ENCODE measurements at regions not wholly inside any gene's neighbourhood (a gene's known extent, or its start where the extent isn't known, plus 50 kb on each side); places are given as distances from the start of the nearest gene placed in this dataset.

DNA sequence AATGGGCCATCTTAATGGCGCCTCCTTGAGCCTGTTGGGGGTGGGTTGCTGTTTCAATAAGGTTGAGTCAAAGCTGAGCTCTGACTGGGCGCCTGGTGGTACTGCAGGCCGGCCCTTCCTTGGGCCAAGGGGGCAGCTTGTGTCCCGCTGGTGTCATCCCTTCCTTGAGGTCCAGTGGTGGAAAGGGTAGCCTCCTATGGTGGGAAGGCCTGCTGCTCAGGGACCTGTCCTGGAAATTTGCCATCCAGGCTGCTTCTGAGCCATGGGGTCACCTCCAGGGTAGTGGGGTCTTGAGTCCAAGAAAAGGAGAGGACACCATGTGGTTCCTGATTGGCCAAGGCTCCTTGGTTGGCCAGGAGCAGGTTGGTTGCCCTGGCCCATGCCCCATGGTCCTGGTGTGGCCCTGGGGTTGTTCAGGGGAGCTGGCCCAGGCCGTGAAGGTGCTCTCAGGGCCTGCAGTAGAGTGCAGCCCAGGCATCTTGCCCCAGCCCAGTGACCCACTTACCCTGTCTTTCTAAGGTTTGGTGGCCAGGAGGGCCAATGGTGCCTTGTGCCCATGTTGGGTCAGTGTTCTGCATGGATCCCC, 188.7 kb downstream of the UBE3A start:
- Histone ChIP-seq H3K27ac (replicated peaks; ENCODE audit: low read length) (no peak overlapping the region), H2AFZ (ENCODE audit: low read length) (no peak overlapping the region), H3K18ac (ENCODE audit: low read length) (no peak overlapping the region), H3K4me1 (ENCODE audit: control insufficient read depth in 2 of 2, insufficient read depth in 1 of 2, low read depth in 1 of 2, low read length in 2 of 2) (no peaks in the 10 kb centered on the region), H3K9ac (ENCODE audit: low read depth, low read length, poor library complexity) (no peak overlapping the region), H2BK15ac (ENCODE audit: low read length) (no peak overlapping the region), H3K4me3 (ENCODE audit: low read length in 2 of 2) (no peak overlapping the region), H4K8ac (ENCODE audit: low read depth, low read length) (no peak overlapping the region), H3K36me3 (replicated peaks in 1 of 2; ENCODE audit: control insufficient read depth in 2 of 2, insufficient read depth in 2 of 2, low read length in 2 of 2) (no peaks in the 10 kb centered on the region), H3K4me2 (ENCODE audit: insufficient read depth, low read length, poor library complexity, severe bottlenecking) (no peak overlapping the region), H3K27me3 (ENCODE audit: control insufficient read depth in 3 of 3, insufficient read depth in 3 of 3, low read depth in 1 of 3, low read length in 3 of 3) (no peaks in the 10 kb centered on the region), H3K14ac (ENCODE audit: low read length) (no peak overlapping the region), H3K9me3 (replicated peaks in 1 of 2; ENCODE audit: control insufficient read depth in 2 of 2, insufficient read depth in 1 of 2, low read depth in 1 of 2, low read length in 2 of 2) (peaks cover 4 to 21% of the 10 kb centered on the region in 2 donors), H2BK120ac (ENCODE audit: low read depth, low read length) (no peak overlapping the region), H4K91ac (ENCODE audit: low read depth, low read length, poor library complexity) (no peak overlapping the region), H3K4ac (ENCODE audit: low read length) (no peak overlapping the region), H2BK5ac (ENCODE audit: low read length) (no peak overlapping the region), H3K79me1 (ENCODE audit: low read depth, low read length) (peaks cover 2% of the 10 kb centered on the region), H2AK5ac (ENCODE audit: low read depth, low read length) (no peak overlapping the region), H2BK12ac (ENCODE audit: low read length) (no peak overlapping the region), H3K23ac (ENCODE audit: low read depth, low read length, poor library complexity) (peak overlapping the region; percentile 35)
- WGBS, 2 donors (ENCODE audit: extremely low coverage in 2 of 2, insufficient read length in 2 of 2, insufficient replicate concordance in 1 of 2) = no CpG with 5 or more reads among the region's 5 CpGs
- DNase-seq (ENCODE audit: low spot score) = no peak

GRCh38 chr15:25250906-25251622, 187.8 kb downstream of the UBE3A start:
- Histone ChIP-seq H3K4ac (ENCODE audit: low read length) (no peak overlapping the region), H2BK5ac (ENCODE audit: low read length) (no peak overlapping the region), H3K4me3 (ENCODE audit: low read length in 2 of 2) (no peak overlapping the region), H3K79me1 (ENCODE audit: low read depth, low read length) (peaks cover 2% of the 10 kb centered on the region), H2AK5ac (ENCODE audit: low read depth, low read length) (no peak overlapping the region), H2BK15ac (ENCODE audit: low read length) (no peak overlapping the region), H3K9me3 (replicated peaks in 1 of 2; ENCODE audit: control insufficient read depth in 2 of 2, insufficient read depth in 1 of 2, low read depth in 1 of 2, low read length in 2 of 2) (peaks cover 3 to 22% of the 10 kb centered on the region in 2 donors), H2BK120ac (ENCODE audit: low read depth, low read length) (no peak overlapping the region), H2AFZ (ENCODE audit: low read length) (no peak overlapping the region), H3K36me3 (replicated peaks in 1 of 2; ENCODE audit: control insufficient read depth in 2 of 2, insufficient read depth in 2 of 2, low read length in 2 of 2) (no peaks in the 10 kb centered on the region), H3K27ac (replicated peaks; ENCODE audit: low read length) (no peak overlapping the region), H3K27me3 (ENCODE audit: control insufficient read depth in 3 of 3, insufficient read depth in 3 of 3, low read depth in 1 of 3, low read length in 3 of 3) (no peaks in the 10 kb centered on the region), H2BK12ac (ENCODE audit: low read length) (no peak overlapping the region), H3K14ac (ENCODE audit: low read length) (no peak overlapping the region), H3K9ac (ENCODE audit: low read depth, low read length, poor library complexity) (no peak overlapping the region), H3K4me2 (ENCODE audit: insufficient read depth, low read length, poor library complexity, severe bottlenecking) (no peak overlapping the region), H3K23ac (ENCODE audit: low read depth, low read length, poor library complexity) (no peak overlapping the region), H3K18ac (ENCODE audit: low read length) (no peak overlapping the region), H4K8ac (ENCODE audit: low read depth, low read length) (no peak overlapping the region), H3K4me1 (ENCODE audit: control insufficient read depth in 2 of 2, insufficient read depth in 1 of 2, low read depth in 1 of 2, low read length in 2 of 2) (no peaks in the 10 kb centered on the region), H4K91ac (ENCODE audit: low read depth, low read length, poor library complexity) (no peak overlapping the region)
- WGBS, 2 donors (ENCODE audit: extremely low coverage in 2 of 2, insufficient read length in 2 of 2, insufficient replicate concordance in 1 of 2) = no CpG with 5 or more reads among the region's 14 CpGs
- DNase-seq (ENCODE audit: low spot score) = no peak

DNA sequence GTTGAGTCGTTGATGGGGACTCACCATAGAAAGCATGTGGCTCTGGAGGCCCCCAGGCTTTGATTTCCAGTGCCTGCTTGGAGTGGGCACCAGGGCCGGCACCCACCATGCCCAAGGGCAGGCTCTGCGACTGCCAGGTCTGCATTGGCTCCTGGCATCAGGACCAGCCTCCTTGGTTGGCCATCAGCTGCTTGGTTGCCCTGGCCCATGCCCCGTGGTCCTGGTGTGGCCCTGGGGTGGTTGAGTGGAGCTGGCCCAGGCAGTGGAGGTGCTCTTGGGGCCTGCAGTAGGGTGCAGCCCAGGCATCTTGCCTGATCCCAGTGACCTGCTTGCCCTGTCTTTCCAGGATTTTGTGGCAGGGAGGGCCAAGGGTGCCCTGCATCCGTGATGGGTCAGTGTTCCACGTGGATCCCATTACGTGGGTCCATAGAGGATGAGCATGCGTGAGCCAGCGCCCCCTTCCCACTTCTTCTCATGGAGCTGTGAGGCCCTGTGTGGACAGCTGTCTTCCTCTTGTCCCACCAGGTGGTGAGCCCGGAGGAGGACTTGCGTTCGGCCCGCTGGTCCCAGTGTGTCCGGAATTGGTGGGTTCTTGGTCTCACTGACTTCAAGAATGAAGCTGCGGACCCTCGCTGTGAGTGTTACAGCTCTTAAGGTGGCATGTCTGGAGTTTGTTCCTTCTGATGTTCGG, 187.0 kb downstream of the UBE3A start:
- no peak overlapping the region for H3K18ac ChIP-seq (ENCODE audit: low read length)
- H2AFZ ChIP-seq (ENCODE audit: low read length) = no peak overlapping the region
- WGBS, 2 donors (ENCODE audit: extremely low coverage in 2 of 2, insufficient read length in 2 of 2, insufficient replicate concordance in 1 of 2) = no CpG with 5 or more reads among the region's 17 CpGs
- H3K4me3 ChIP-seq (ENCODE audit: low read length in 2 of 2) = no peak overlapping the region
- no peak overlapping the region for H3K27ac ChIP-seq (replicated peaks; ENCODE audit: low read length)
- no peak overlapping the region for H2BK15ac ChIP-seq (ENCODE audit: low read length)
- H3K36me3 ChIP-seq (replicated peaks in 1 of 2; ENCODE audit: control insufficient read depth in 2 of 2, insufficient read depth in 2 of 2, low read length in 2 of 2) = no peaks in the 10 kb centered on the region
- H3K4me2 ChIP-seq (ENCODE audit: insufficient read depth, low read length, poor library complexity, severe bottlenecking) = no peak overlapping the region
- no peaks in the 10 kb centered on the region for H3K27me3 ChIP-seq (ENCODE audit: control insufficient read depth in 3 of 3, insufficient read depth in 3 of 3, low read depth in 1 of 3, low read length in 3 of 3)
- no peak overlapping the region for H4K91ac ChIP-seq (ENCODE audit: low read depth, low read length, poor library complexity)
- H3K79me1 ChIP-seq (ENCODE audit: low read depth, low read length) = peaks cover 2% of the 10 kb centered on the region
- H2BK12ac ChIP-seq (ENCODE audit: low read length) = no peak overlapping the region
- no peak overlapping the region for H2BK120ac ChIP-seq (ENCODE audit: low read depth, low read length)
- H3K9ac ChIP-seq (ENCODE audit: low read depth, low read length, poor library complexity) = no peak overlapping the region
- no peak overlapping the region for H3K14ac ChIP-seq (ENCODE audit: low read length)
- H3K4ac ChIP-seq (ENCODE audit: low read length) = no peak overlapping the region
- H2AK5ac ChIP-seq (ENCODE audit: low read depth, low read length) = no peak overlapping the region
- no peak overlapping the region for H3K23ac ChIP-seq (ENCODE audit: low read depth, low read length, poor library complexity)
- H3K4me1 ChIP-seq (ENCODE audit: control insufficient read depth in 2 of 2, insufficient read depth in 1 of 2, low read depth in 1 of 2, low read length in 2 of 2) = no peaks in the 10 kb centered on the region
- H3K9me3 ChIP-seq (replicated peaks in 1 of 2; ENCODE audit: control insufficient read depth in 2 of 2, insufficient read depth in 1 of 2, low read depth in 1 of 2, low read length in 2 of 2) = peaks cover 0 to 20% of the 10 kb centered on the region in 2 donors
- no peak overlapping the region for H2BK5ac ChIP-seq (ENCODE audit: low read length)
- peak overlapping the region; percentile 65 for H4K8ac ChIP-seq (ENCODE audit: low read depth, low read length)
- DNase-seq (ENCODE audit: low spot score) = no peak
